ENCODE measurements at regions not wholly inside any gene's neighbourhood (a gene's known extent, or its start where the extent isn't known, plus 50 kb on each side); places are given as distances from the start of the nearest gene placed in this dataset.

GRCh38 chr3:111249421-111249820 lies 177.8 kb downstream of the NECTIN3 start:
- H3K9me3 ChIP-seq (ENCODE audit: control insufficient read depth in 4 of 4, low read length in 3 of 4): no peaks in the 10 kb centered on the region
- DNase-seq (ENCODE audit: low spot score): no peak
- H3K9ac ChIP-seq (ENCODE audit: low read depth in 1 of 2, low read length in 2 of 2): no peak overlapping the region
- no peak overlapping the region for H3K4me3 ChIP-seq (ENCODE audit: low read depth in 1 of 3, low read length in 3 of 3)
- H3K27ac ChIP-seq (ENCODE audit: low read depth in 1 of 2, low read length in 2 of 2): no peak overlapping the region
- no peaks in the 10 kb centered on the region for H3K4me1 ChIP-seq (ENCODE audit: control insufficient read depth in 4 of 4, insufficient read depth in 4 of 4, low read length in 3 of 4)
- TF ChIP-seq JUND (IDR thresholded peaks at IDR 0.05): no peak
- no peak for TF ChIP-seq GABPA (IDR thresholded peaks at IDR 0.05 in 1 of 2, conservative IDR thresholded peaks at IDR 0.05 in 1 of 2)
- no peak for TF ChIP-seq HNF4A (conservative IDR thresholded peaks at IDR 0.05)
- no peak for TF ChIP-seq MAX (IDR thresholded peaks at IDR 0.05)
- no peak for TF ChIP-seq ZBTB33 (IDR thresholded peaks at IDR 0.05)
- H3K36me3 ChIP-seq (ENCODE audit: control insufficient read depth in 4 of 4, insufficient read depth in 3 of 4, low read depth in 1 of 4, low read length in 3 of 4): no peaks in the 10 kb centered on the region
- H3K27me3 ChIP-seq (ENCODE audit: control insufficient read depth in 4 of 4, insufficient read depth in 4 of 4, low read length in 3 of 4): no peaks in the 10 kb centered on the region

GRCh38 chr3:111252779-111253178 lies 181.2 kb downstream of the NECTIN3 start:
- H3K4me3 ChIP-seq (ENCODE audit: low read depth in 1 of 3, low read length in 3 of 3): no peak overlapping the region
- no peaks in the 10 kb centered on the region for H3K27me3 ChIP-seq (ENCODE audit: control insufficient read depth in 4 of 4, insufficient read depth in 4 of 4, low read length in 3 of 4)
- no peak overlapping the region for H3K9ac ChIP-seq (ENCODE audit: low read depth in 1 of 2, low read length in 2 of 2)
- no peaks in the 10 kb centered on the region for H3K4me1 ChIP-seq (ENCODE audit: control insufficient read depth in 4 of 4, insufficient read depth in 4 of 4, low read length in 3 of 4)
- DNase-seq (ENCODE audit: low spot score): no peak
- no peaks in the 10 kb centered on the region for H3K36me3 ChIP-seq (ENCODE audit: control insufficient read depth in 4 of 4, insufficient read depth in 3 of 4, low read depth in 1 of 4, low read length in 3 of 4)
- no peaks in the 10 kb centered on the region for H3K9me3 ChIP-seq (ENCODE audit: control insufficient read depth in 4 of 4, low read length in 3 of 4)
- H3K27ac ChIP-seq (ENCODE audit: low read depth in 1 of 2, low read length in 2 of 2): no peak overlapping the region
- WGBS: 21% methylated on average over 3 of the region's 3 CpGs
- no peak for TF ChIP-seq TAF1 (conservative IDR thresholded peaks at IDR 0.05)
- TF ChIP-seq CTCF (IDR thresholded peaks at IDR 0.05; ENCODE audit: low read depth, low read length, missing input control): no peak
- no peak for TF ChIP-seq FOXA2 (IDR thresholded peaks at IDR 0.05)
- TF ChIP-seq RAD21 (IDR thresholded peaks at IDR 0.05): peak; percentile 34 to 39
- TF ChIP-seq ATF3 (IDR thresholded peaks at IDR 0.05): no peak

- H3K9ac ChIP-seq (ENCODE audit: low read depth in 1 of 2, low read length in 2 of 2): no peak overlapping the region
- no peaks in the 10 kb centered on the region for H3K27me3 ChIP-seq (ENCODE audit: control insufficient read depth in 4 of 4, insufficient read depth in 4 of 4, low read length in 3 of 4)
- H3K36me3 ChIP-seq (ENCODE audit: control insufficient read depth in 4 of 4, insufficient read depth in 3 of 4, low read depth in 1 of 4, low read length in 3 of 4): no peaks in the 10 kb centered on the region
- no peak for TF ChIP-seq NR2F2 (IDR thresholded peaks at IDR 0.05)
- TF ChIP-seq YY1 (IDR thresholded peaks at IDR 0.05): no peak
- no peak for TF ChIP-seq JUND (IDR thresholded peaks at IDR 0.05)
- no peaks in the 10 kb centered on the region for H3K4me1 ChIP-seq (ENCODE audit: control insufficient read depth in 4 of 4, insufficient read depth in 4 of 4, low read length in 3 of 4)
- no peak overlapping the region for H3K27ac ChIP-seq (ENCODE audit: low read depth in 1 of 2, low read length in 2 of 2)
- no peak for DNase-seq (ENCODE audit: low spot score)
- H3K4me3 ChIP-seq (ENCODE audit: low read depth in 1 of 3, low read length in 3 of 3): no peak overlapping the region
- 87% methylated on average over 2 of the region's 2 CpGs for WGBS
- no peaks in the 10 kb centered on the region for H3K9me3 ChIP-seq (ENCODE audit: control insufficient read depth in 4 of 4, low read length in 3 of 4)
Measured at GRCh38 chr3:111253733-111254132, 182.1 kb downstream of the NECTIN3 start.
